ENCODE measurements at regions not wholly inside any gene's neighbourhood (a gene's known extent, or its start where the extent isn't known, plus 50 kb on each side); places are given as distances from the start of the nearest gene placed in this dataset.

DNA sequence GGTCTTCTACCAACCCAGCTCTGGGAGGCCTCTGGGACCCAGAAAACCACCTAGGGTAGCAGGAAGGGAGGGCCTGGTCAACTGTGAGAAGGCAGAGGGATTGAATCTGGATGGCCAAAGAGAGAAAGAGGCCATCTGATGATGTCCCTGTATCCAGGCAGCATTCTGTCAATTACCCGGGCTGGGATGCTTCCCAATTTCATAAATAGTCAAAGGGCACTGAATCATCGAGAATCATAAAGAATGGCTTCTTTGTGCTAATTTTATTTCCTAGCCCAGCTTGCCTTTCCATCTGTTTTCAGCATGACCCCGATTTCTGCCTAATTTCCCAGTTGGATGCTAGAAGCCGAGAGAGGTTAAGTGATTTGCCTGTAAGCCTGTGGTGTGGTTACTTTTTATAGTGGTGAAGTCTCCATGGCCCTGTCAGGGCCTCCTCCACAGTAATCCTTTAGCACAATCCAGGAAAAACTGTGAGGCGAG lies 129.2 kb downstream of the FAM43A start:
- ChIA-PET CTCF (interaction anchor here (0.6 kb wide), 2 partner anchors 127 to 235 kb away, joined by 3 to 4 read pairs; no protein-coding TSS in a partner anchor), POLR2A (ENCODE audit: low non-redundant PET) (no interaction called here)
- H3K4me3 ChIP-seq (ENCODE audit: low read depth, low read length, poor library complexity, severe bottlenecking): no peak overlapping the region
- H3K27me3 ChIP-seq (replicated peaks; ENCODE audit: insufficient read depth, low read depth, low read length, poor library complexity): no peaks in the 10 kb centered on the region
- no peaks in the 10 kb centered on the region for H3K36me3 ChIP-seq (ENCODE audit: insufficient read depth, low read length, poor library complexity, severe bottlenecking)
- intact Hi-C loops (cut with micrococcal nuclease; ENCODE audit: unreplicated experiment): no loop called here
- BruUV-seq (replicated peaks): no TSS peak
- H3K27ac ChIP-seq (ENCODE audit: low read depth, low read length, poor library complexity, severe bottlenecking): no peak overlapping the region
- peak; percentile 12 for DNase-seq (ENCODE audit: low spot score)
- H3K9me3 ChIP-seq (ENCODE audit: low read depth, low read length, poor library complexity, severe bottlenecking): no peaks in the 10 kb centered on the region
- H3K4me1 ChIP-seq (ENCODE audit: insufficient read depth, low read length, poor library complexity, severe bottlenecking): peaks cover 24% of the 10 kb centered on the region
- TF ChIP-seq CTCF (conservative IDR thresholded peaks at IDR 0.05; ENCODE audit: low read depth, low read length) (no peak), EZH2 (IDR thresholded peaks at IDR 0.05; ENCODE audit: borderline replicate concordance, low read depth, low read length, poor library complexity, severe bottlenecking) (no peak)

DNA sequence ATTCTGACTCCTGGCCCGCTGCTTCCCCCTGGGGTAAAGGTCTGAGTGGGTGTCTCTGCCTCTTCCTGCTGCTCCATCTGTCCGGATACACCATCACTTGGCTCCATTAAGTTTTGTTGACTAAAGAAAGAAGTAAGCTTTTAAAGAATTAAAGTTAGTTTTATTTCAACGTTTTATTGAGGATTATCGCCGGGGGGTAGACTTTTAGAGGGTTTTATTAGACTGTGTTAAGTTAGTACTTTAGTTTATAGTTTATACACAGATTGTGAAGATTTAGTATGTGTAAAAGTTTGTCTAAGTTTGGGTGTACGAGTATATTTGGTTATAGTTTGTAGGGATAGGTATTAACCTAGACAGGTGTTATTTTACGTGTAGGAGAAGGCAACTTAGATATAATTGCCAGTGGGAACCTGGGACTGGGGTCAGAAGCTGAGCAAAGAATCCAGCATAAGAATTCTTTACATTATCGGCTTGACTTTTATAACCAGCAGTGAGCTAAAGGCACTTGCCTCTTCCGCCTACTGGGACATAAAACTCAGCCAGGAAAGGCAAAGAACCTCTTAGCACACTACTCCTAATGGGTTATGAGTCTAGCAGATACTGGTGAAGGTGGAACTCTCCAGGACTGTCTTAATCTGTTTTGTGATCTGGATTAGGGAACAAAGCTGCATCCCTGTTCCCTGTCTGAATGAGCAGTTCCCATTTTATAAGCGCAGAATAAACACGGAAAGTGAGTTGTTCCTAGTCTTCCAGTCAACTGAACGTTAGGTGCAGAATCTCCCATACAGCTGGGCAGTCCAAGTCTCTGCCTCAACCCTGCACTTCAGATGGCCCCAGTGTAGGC lies 131.3 kb downstream of the FAM43A start:
- CTCF ChIA-PET: interaction anchor here (0.6 kb wide), 1 partner anchor 47 kb away, joined by 4 read pairs; no protein-coding TSS in a partner anchor
- intact Hi-C loops (cut with micrococcal nuclease; ENCODE audit: unreplicated experiment): no loop called here
- POLR2A ChIA-PET (ENCODE audit: low non-redundant PET): interaction anchor here (0.6 to 0.7 kb wide), 3 partner anchors 127 to 1923 kb away, joined by 3 read pairs; partner anchors contain the start of gene PAK2

GRCh38 chr3:194817592-194817930 lies 131.9 kb downstream of the FAM43A start:
- ChIA-PET POLR2A (ENCODE audit: low non-redundant PET) (interaction anchor here (0.6 kb wide), 1 partner anchor 1654 kb away, joined by 3 read pairs; no protein-coding TSS in a partner anchor), CTCF (no interaction called here)
- Histone ChIP-seq H3K4me3 (ENCODE audit: low read depth, low read length, poor library complexity, severe bottlenecking) (no peak overlapping the region), H3K4me1 (ENCODE audit: insufficient read depth, low read length, poor library complexity, severe bottlenecking) (peaks cover 24% of the 10 kb centered on the region), H3K36me3 (ENCODE audit: insufficient read depth, low read length, poor library complexity, severe bottlenecking) (no peaks in the 10 kb centered on the region), H3K27ac (ENCODE audit: low read depth, low read length, poor library complexity, severe bottlenecking) (no peak overlapping the region), H3K9me3 (ENCODE audit: low read depth, low read length, poor library complexity, severe bottlenecking) (no peaks in the 10 kb centered on the region), H3K27me3 (replicated peaks; ENCODE audit: insufficient read depth, low read depth, low read length, poor library complexity) (no peaks in the 10 kb centered on the region)
- no peak for TF ChIP-seq EZH2 (IDR thresholded peaks at IDR 0.05; ENCODE audit: borderline replicate concordance, low read depth, low read length, poor library complexity, severe bottlenecking)
- TF ChIP-seq CTCF (conservative IDR thresholded peaks at IDR 0.05; ENCODE audit: low read depth, low read length): no peak
- no TSS peak for BruUV-seq (replicated peaks)
- intact Hi-C loops (cut with micrococcal nuclease; ENCODE audit: unreplicated experiment): no loop called here
- no peak for DNase-seq (ENCODE audit: low spot score)

More for the DNA sequence above, 131.3 kb downstream of the FAM43A start:
- H3K36me3 ChIP-seq (ENCODE audit: insufficient read depth, low read length, poor library complexity, severe bottlenecking): no peaks in the 10 kb centered on the region
- H3K27me3 ChIP-seq (replicated peaks; ENCODE audit: insufficient read depth, low read depth, low read length, poor library complexity): no peaks in the 10 kb centered on the region
- no peak overlapping the region for H3K27ac ChIP-seq (ENCODE audit: low read depth, low read length, poor library complexity, severe bottlenecking)
- no peaks in the 10 kb centered on the region for H3K9me3 ChIP-seq (ENCODE audit: low read depth, low read length, poor library complexity, severe bottlenecking)
- no peak overlapping the region for H3K4me3 ChIP-seq (ENCODE audit: low read depth, low read length, poor library complexity, severe bottlenecking)
- TF ChIP-seq EZH2 (IDR thresholded peaks at IDR 0.05; ENCODE audit: borderline replicate concordance, low read depth, low read length, poor library complexity, severe bottlenecking) (no peak), CTCF (conservative IDR thresholded peaks at IDR 0.05; ENCODE audit: low read depth, low read length) (no peak)
- DNase-seq (ENCODE audit: low spot score): peak; percentile 91
- peaks cover 24% of the 10 kb centered on the region for H3K4me1 ChIP-seq (ENCODE audit: insufficient read depth, low read length, poor library complexity, severe bottlenecking)
- BruUV-seq (replicated peaks): no TSS peak
